ENCODE measurements at regions not wholly inside any gene's neighbourhood (a gene's known extent, or its start where the extent isn't known, plus 50 kb on each side); places are given as distances from the start of the nearest gene placed in this dataset.

GRCh38 chr13:84265257-84265764, 383.0 kb upstream of the SLITRK1 start:
- Histone ChIP-seq H3K4me1 (ENCODE audit: insufficient read depth, low read length, poor library complexity, severe bottlenecking) (no peaks in the 10 kb centered on the region), H3K27me3 (replicated peaks; ENCODE audit: insufficient read depth, low read depth, low read length, poor library complexity) (no peaks in the 10 kb centered on the region), H3K9me3 (ENCODE audit: low read depth, low read length, poor library complexity, severe bottlenecking) (no peaks in the 10 kb centered on the region), H3K36me3 (ENCODE audit: insufficient read depth, low read length, poor library complexity, severe bottlenecking) (no peaks in the 10 kb centered on the region), H3K27ac (ENCODE audit: low read depth, low read length, poor library complexity, severe bottlenecking) (no peak overlapping the region), H3K4me3 (ENCODE audit: low read depth, low read length, poor library complexity, severe bottlenecking) (no peak overlapping the region)
- intact Hi-C loops (cut with micrococcal nuclease; ENCODE audit: unreplicated experiment) = no loop called here
- TF ChIP-seq EZH2 (IDR thresholded peaks at IDR 0.05; ENCODE audit: borderline replicate concordance, low read depth, low read length, poor library complexity, severe bottlenecking) (no peak), CTCF (conservative IDR thresholded peaks at IDR 0.05; ENCODE audit: low read depth, low read length) (no peak)
- ChIA-PET POLR2A (ENCODE audit: low non-redundant PET) (no interaction called here), CTCF (no interaction called here)
- BruUV-seq (replicated peaks) = no TSS peak
- DNase-seq (ENCODE audit: low spot score) = no peak

DNA sequence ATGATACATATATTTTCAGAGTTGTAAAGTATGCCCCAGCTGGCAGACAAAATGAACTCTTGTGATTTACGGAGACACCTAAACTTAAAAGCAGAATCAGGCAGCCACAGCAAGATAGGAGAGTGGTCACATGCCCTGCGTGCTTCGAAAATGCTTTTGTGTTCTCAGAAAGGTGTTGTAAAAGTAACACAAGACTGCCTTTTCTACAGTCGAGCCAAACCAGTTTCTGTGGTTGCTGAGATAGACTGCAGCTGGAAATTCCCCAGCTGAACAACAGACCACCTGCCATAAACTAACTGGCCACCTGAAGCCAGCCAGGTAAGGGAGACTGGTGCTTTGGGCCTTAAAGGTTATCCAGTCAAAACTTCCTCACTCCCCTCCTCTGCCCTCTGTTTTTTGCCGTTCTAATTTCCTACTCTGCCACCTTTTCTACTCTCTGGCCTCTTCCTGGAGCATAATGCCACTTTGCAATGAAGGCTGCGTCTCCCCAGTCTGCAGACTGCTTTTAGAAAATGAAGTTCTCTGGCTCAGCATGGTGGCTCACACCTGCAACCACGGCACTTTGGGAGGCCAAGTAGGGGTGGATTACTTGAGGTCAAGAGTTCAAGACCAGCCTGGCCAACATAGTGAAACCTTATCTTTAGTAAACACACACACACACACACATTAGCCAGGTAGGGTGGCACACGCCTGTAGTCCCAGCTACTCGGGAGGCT, 381.2 kb upstream of the SLITRK1 start:
- Histone ChIP-seq H3K4me3 (ENCODE audit: low read depth, low read length, poor library complexity, severe bottlenecking) (no peak overlapping the region), H3K36me3 (ENCODE audit: insufficient read depth, low read length, poor library complexity, severe bottlenecking) (no peaks in the 10 kb centered on the region), H3K27me3 (replicated peaks; ENCODE audit: insufficient read depth, low read depth, low read length, poor library complexity) (no peaks in the 10 kb centered on the region), H3K9me3 (ENCODE audit: low read depth, low read length, poor library complexity, severe bottlenecking) (no peaks in the 10 kb centered on the region), H3K4me1 (ENCODE audit: insufficient read depth, low read length, poor library complexity, severe bottlenecking) (no peaks in the 10 kb centered on the region), H3K27ac (ENCODE audit: low read depth, low read length, poor library complexity, severe bottlenecking) (no peak overlapping the region)
- no peak for TF ChIP-seq EZH2 (IDR thresholded peaks at IDR 0.05; ENCODE audit: borderline replicate concordance, low read depth, low read length, poor library complexity, severe bottlenecking)
- TF ChIP-seq CTCF (conservative IDR thresholded peaks at IDR 0.05; ENCODE audit: low read depth, low read length) = no peak
- intact Hi-C loops (cut with micrococcal nuclease; ENCODE audit: unreplicated experiment) = no loop called here
- ChIA-PET POLR2A (ENCODE audit: low non-redundant PET) (no interaction called here), CTCF (no interaction called here)
- no TSS peak for BruUV-seq (replicated peaks)
- DNase-seq (ENCODE audit: low spot score) = no peak

GRCh38 chr13:84255226-84255797, 373.0 kb upstream of the SLITRK1 start:
- H3K9me3 ChIP-seq (ENCODE audit: low read depth, low read length, poor library complexity, severe bottlenecking) = no peaks in the 10 kb centered on the region
- no peak overlapping the region for H3K4me3 ChIP-seq (ENCODE audit: low read depth, low read length, poor library complexity, severe bottlenecking)
- H3K27me3 ChIP-seq (replicated peaks; ENCODE audit: insufficient read depth, low read depth, low read length, poor library complexity) = no peaks in the 10 kb centered on the region
- H3K4me1 ChIP-seq (ENCODE audit: insufficient read depth, low read length, poor library complexity, severe bottlenecking) = no peaks in the 10 kb centered on the region
- BruUV-seq (replicated peaks) = no TSS peak
- intact Hi-C loops (cut with micrococcal nuclease; ENCODE audit: unreplicated experiment) = no loop called here
- no peak overlapping the region for H3K27ac ChIP-seq (ENCODE audit: low read depth, low read length, poor library complexity, severe bottlenecking)
- CTCF ChIA-PET = no interaction called here
- POLR2A ChIA-PET (ENCODE audit: low non-redundant PET) = no interaction called here
- DNase-seq (ENCODE audit: low spot score) = peak; percentile 4
- no peaks in the 10 kb centered on the region for H3K36me3 ChIP-seq (ENCODE audit: insufficient read depth, low read length, poor library complexity, severe bottlenecking)
- TF ChIP-seq CTCF (conservative IDR thresholded peaks at IDR 0.05; ENCODE audit: low read depth, low read length) = no peak
- no peak for TF ChIP-seq EZH2 (IDR thresholded peaks at IDR 0.05; ENCODE audit: borderline replicate concordance, low read depth, low read length, poor library complexity, severe bottlenecking)
